Body of pancreas (tissue), 4 donors: ENCODE measurements at regions not wholly inside any gene's neighbourhood (a gene's known extent, or its start where the extent isn't known, plus 50 kb on each side); places are given as distances from the start of the nearest gene placed in this dataset.

ENCODE experiments used
- CTCF ChIP-seq, 7 experiments: fragments of 450-650 bp in 4 of 7; fragments of 200-600 bp in 3 of 7; sonication (generic) in 3 of 7; IDR thresholded peaks; one replicate each; pipeline ENCODE4 v1.5.1; 2016 to 2019; ENCODE audit warnings: antibody characterized with exemption in 7 of 7
- POLR2A ChIP-seq, 3 donors: fragments of 450-650 bp; IDR thresholded peaks; one replicate each; pipeline ENCODE4 v1.6.1; 2016; ENCODE audit warnings: antibody characterized with exemption in 3 of 3, mild to moderate bottlenecking in 2 of 3

GRCh38 chr13:31543190-31543589 is 196.1 kb upstream of the RXFP2 start:
- TF ChIP-seq CTCF (IDR thresholded peaks at IDR 0.05) (no peak), POLR2A (IDR thresholded peaks at IDR 0.05) (no peak)
